ENCODE measurements at regions not wholly inside any gene's neighbourhood (a gene's known extent, or its start where the extent isn't known, plus 50 kb on each side); places are given as distances from the start of the nearest gene placed in this dataset.

- TF ChIP-seq CTCF (IDR thresholded peaks at IDR 0.05; ENCODE audit: borderline replicate concordance, extremely low read depth, low read length, poor library complexity, severe bottlenecking) = no peak
- TF ChIP-seq EZH2 (IDR thresholded peaks at IDR 0.05; ENCODE audit: borderline replicate concordance, low read depth, low read length, severe bottlenecking) = no peak
These were observed 457.3 kb downstream of the FLRT2 start for GRCh38 chr14:85987292-85987691.
